WTC11 (cell line): ENCODE measurements at regions not wholly inside any gene's neighbourhood (a gene's known extent, or its start where the extent isn't known, plus 50 kb on each side); places are given as distances from the start of the nearest gene placed in this dataset.
"Not testable (repeated sequence)": the region's sequence is repeated elsewhere in the genome, so short reads cannot be mapped to it uniquely, and the experiment has no call there.

Source experiments
- ATAC-seq: fragments of 200-7000 bp; cut with Tn5 transposase; 2 replicates; pipeline ENCODE4 v1.10.0; 2021; ENCODE audit warnings: mild to moderate bottlenecking, moderate library complexity
- CTCF ChIA-PET: fragments of 300-600 bp; sonication (Branson Sonifier 250); formaldehyde crosslinking; loops from one replicate; lab custom pipeline; 2021; ENCODE audit warnings: antibody characterized with exemption; lab: Charles Lee
- POLR2A ChIA-PET: fragments of 350-600 bp; sonication (Branson Sonifier 250); formaldehyde crosslinking; loops from one replicate; lab custom pipeline; 2021; ENCODE audit warnings: antibody characterized with exemption; lab: Charles Lee
- DNase-seq: peaks from one replicate; pipeline ENCODE4 v3.0.0; 2021; ENCODE audit warnings: low spot score
- H3K27ac Mint-ChIP-seq: 2 replicates; pipeline ENCODE4 v1.8.0; 2021; ENCODE audit warnings: mixed read lengths
- H3K27me3 Mint-ChIP-seq: 2 replicates; pipeline ENCODE4 v1.8.0; 2021; ENCODE audit warnings: low read depth, mild to moderate bottlenecking, moderate library complexity, mixed read lengths
- H3K36me3 Mint-ChIP-seq: 2 replicates; pipeline ENCODE4 v1.8.0; 2021; ENCODE audit warnings: mixed read lengths
- H3K4me1 Mint-ChIP-seq: 2 replicates; pipeline ENCODE4 v1.8.0; 2022; ENCODE audit warnings: mixed read lengths
- H3K4me3 Mint-ChIP-seq: 2 replicates; pipeline ENCODE4 v1.8.0; 2021; ENCODE audit warnings: mild to moderate bottlenecking, moderate library complexity, mixed read lengths
- H3K9me3 Mint-ChIP-seq: 2 replicates; pipeline ENCODE4 v1.8.0; 2021; ENCODE audit warnings: mixed read lengths
- ATF2 ChIP-seq: sonication (generic); formaldehyde crosslinking; IDR thresholded peaks from 2 replicates; pipeline ENCODE4 v1.8.1; 2022; ENCODE audit warnings: low read depth, missing genetic modification reagents, borderline replicate concordance
- E2F1 ChIP-seq: sonication (generic); formaldehyde crosslinking; IDR thresholded peaks from 2 replicates; pipeline ENCODE4 v1.8.0; 2022; ENCODE audit warnings: mild to moderate bottlenecking, missing genetic modification reagents
- FOXK1 ChIP-seq: sonication (generic); formaldehyde crosslinking; IDR thresholded peaks from 2 replicates; pipeline ENCODE4 v1.8.0; 2022; ENCODE audit warnings: mild to moderate bottlenecking, moderate library complexity, missing genetic modification reagents
- GTF2I ChIP-seq: fragments of 250-450 bp; sonication (Bioruptor Pico); conservative IDR thresholded peaks from 2 replicates; pipeline ENCODE4 v1.4.0; 2021; ENCODE audit warnings: mild to moderate bottlenecking
- IRF1 ChIP-seq: sonication (generic); formaldehyde crosslinking; IDR thresholded peaks from 2 replicates; pipeline ENCODE4 v1.8.0; 2023; ENCODE audit warnings: missing genetic modification reagents
- IRF2 ChIP-seq: sonication (generic); formaldehyde crosslinking; IDR thresholded peaks from 2 replicates; pipeline ENCODE4 v1.8.0; 2022; ENCODE audit warnings: low read depth, missing genetic modification reagents, borderline replicate concordance
- JAZF1 ChIP-seq: fragments of 250-450 bp; sonication (Bioruptor Pico); IDR thresholded peaks from 2 replicates; pipeline ENCODE4 v1.9.0; 2021; ENCODE audit warnings: moderate library complexity, mild to moderate bottlenecking, inconsistent platforms
- MAX ChIP-seq: sonication (generic); formaldehyde crosslinking; IDR thresholded peaks from 2 replicates; pipeline ENCODE4 v1.8.0; 2022; ENCODE audit warnings: mild to moderate bottlenecking, missing genetic modification reagents
- NFATC4 ChIP-seq: fragments of 250-450 bp; sonication (Bioruptor Pico); IDR thresholded peaks from 2 replicates; pipeline ENCODE4 v1.9.0; 2021; ENCODE audit warnings: mild to moderate bottlenecking
- NFYB ChIP-seq: sonication (generic); formaldehyde crosslinking; conservative IDR thresholded peaks from 2 replicates; pipeline ENCODE4 v1.8.0; 2022; ENCODE audit warnings: low read depth, missing genetic modification reagents
- PRDM15 ChIP-seq: sonication (generic); formaldehyde crosslinking; IDR thresholded peaks from 2 replicates; pipeline ENCODE4 v1.8.0; 2022; ENCODE audit warnings: missing genetic modification reagents
- RORB ChIP-seq: fragments of 250-450 bp; sonication (Bioruptor Pico); IDR thresholded peaks from 2 replicates; pipeline ENCODE4 v1.9.0; 2021; ENCODE audit warnings: mild to moderate bottlenecking
- TEAD1 ChIP-seq: sonication (generic); formaldehyde crosslinking; IDR thresholded peaks from 2 replicates; pipeline ENCODE4 v1.8.0; 2022; ENCODE audit warnings: mild to moderate bottlenecking, missing genetic modification reagents
- TEAD4 ChIP-seq: sonication (generic); formaldehyde crosslinking; IDR thresholded peaks from 2 replicates; pipeline ENCODE4 v1.8.0; 2022; ENCODE audit warnings: mild to moderate bottlenecking, missing genetic modification reagents
- TP53 ChIP-seq: sonication (generic); formaldehyde crosslinking; IDR thresholded peaks from 2 replicates; pipeline ENCODE4 v1.8.1; 2023; ENCODE audit warnings: mild to moderate bottlenecking, missing genetic modification reagents
- USF1 ChIP-seq: sonication (generic); formaldehyde crosslinking; IDR thresholded peaks from 2 replicates; pipeline ENCODE4 v1.8.0; 2022; ENCODE audit warnings: mild to moderate bottlenecking, missing genetic modification reagents
- ZNF396 ChIP-seq: fragments of 250-450 bp; sonication (Bioruptor Pico); IDR thresholded peaks from 2 replicates; pipeline ENCODE4 v1.8.0; 2021; ENCODE audit warnings: mild to moderate bottlenecking, moderate library complexity, borderline replicate concordance
- ZNF416 ChIP-seq: fragments of 250-450 bp; sonication (Bioruptor Pico); IDR thresholded peaks from 2 replicates; pipeline ENCODE4 v1.9.0; 2021; ENCODE audit warnings: mild to moderate bottlenecking, inconsistent platforms
- ZSCAN18 ChIP-seq: fragments of 250-450 bp; sonication (Bioruptor Pico); IDR thresholded peaks from 2 replicates; pipeline ENCODE4 v2.1.2; 2022; ENCODE audit warnings: mild to moderate bottlenecking, moderate library complexity

GRCh38 chr7:145431834-145432233, 596.0 kb upstream of the TPK1 start:
- TF ChIP-seq TP53 (CRISPR knock-in tag): no peak
- TF ChIP-seq JAZF1 (CRISPR knock-in tag): no peak
- TF ChIP-seq ZSCAN18 (CRISPR knock-in tag): no peak
- no peak overlapping the region for H3K27ac Mint-ChIP-seq
- ChIA-PET CTCF (no interaction called here), POLR2A (no interaction called here)
- H3K9me3 Mint-ChIP-seq: peaks cover 24% of the 10 kb centered on the region
- H3K4me1 Mint-ChIP-seq: peaks cover 18% of the 10 kb centered on the region
- no peak for ATAC-seq
- H3K4me3 Mint-ChIP-seq: no peak overlapping the region
- H3K27me3 Mint-ChIP-seq: no peaks in the 10 kb centered on the region
- H3K36me3 Mint-ChIP-seq: 0 out of 2 replicates have a peak, but pooled peaks cover 1% of the 10 kb centered on the region
- no peak for DNase-seq

GRCh38 chr7:145418481-145418880, 582.6 kb upstream of the TPK1 start:
- ATAC-seq, H3K4me1 Mint-ChIP-seq, POLR2A ChIA-PET, H3K27me3 Mint-ChIP-seq, H3K4me3 Mint-ChIP-seq, H3K27ac Mint-ChIP-seq, DNase-seq, CTCF ChIA-PET: not testable (repeated sequence)
- Mint-ChIP-seq H3K36me3 (peaks cover 40% of the 10 kb centered on the region), H3K9me3 (peaks cover 72% of the 10 kb centered on the region)

- peaks cover 23% of the 10 kb centered on the region for H3K9me3 Mint-ChIP-seq
- DNase-seq (no peak), ATAC-seq (no peak)
- peaks cover 2% of the 10 kb centered on the region; the same call in 1 of the 2 replicates for H3K27me3 Mint-ChIP-seq
- ChIA-PET CTCF (no interaction called here), POLR2A (interaction anchor here (0.6 kb wide), 1 partner anchor 141 kb away, joined by 3 read pairs; no protein-coding TSS in a partner anchor)
- H3K4me1 Mint-ChIP-seq: peaks cover 15% of the 10 kb centered on the region
- H3K27ac Mint-ChIP-seq: peak overlapping the region; percentile 15; the same call in 1 of the 2 replicates
- TF ChIP-seq FOXK1 (CRISPR knock-in tag) (no peak), TEAD1 (CRISPR knock-in tag) (no peak), USF1 (CRISPR knock-in tag) (no peak), NFATC4 (CRISPR knock-in tag) (no peak), ZNF416 (CRISPR knock-in tag) (no peak), GTF2I (no peak), E2F1 (CRISPR knock-in tag) (no peak), IRF1 (CRISPR knock-in tag) (no peak), MAX (CRISPR knock-in tag) (no peak)
- no peak overlapping the region for H3K4me3 Mint-ChIP-seq
- peaks cover 15% of the 10 kb centered on the region for H3K36me3 Mint-ChIP-seq
Measured at GRCh38 chr7:145411066-145411465, 575.2 kb upstream of the TPK1 start.

GRCh38 chr7:145398758-145399157, 562.9 kb upstream of the TPK1 start:
- Mint-ChIP-seq H3K36me3 (peaks cover 19% of the 10 kb centered on the region), H3K9me3 (peaks cover 46% of the 10 kb centered on the region), H3K27me3 (no peaks in the 10 kb centered on the region; the same call in 1 of the 2 replicates), H3K4me3 (no peak overlapping the region), H3K4me1 (no peaks in the 10 kb centered on the region), H3K27ac (no peak overlapping the region)
- ChIA-PET CTCF (no interaction called here), POLR2A (no interaction called here)
- ATAC-seq (peak; percentile 26; the same call in 1 of the 2 replicates), DNase-seq (no peak)
- no peak for TF ChIP-seq NFYB (CRISPR knock-in tag)
- no peak for TF ChIP-seq IRF2 (CRISPR knock-in tag)
- TF ChIP-seq ATF2 (CRISPR knock-in tag): no peak
- TF ChIP-seq RORB (CRISPR knock-in tag): no peak
- no peak for TF ChIP-seq USF1 (CRISPR knock-in tag)
- TF ChIP-seq ZNF396 (CRISPR knock-in tag): no peak
- TF ChIP-seq TEAD4 (CRISPR knock-in tag): no peak
- no peak for TF ChIP-seq PRDM15 (CRISPR knock-in tag)
- no peak for TF ChIP-seq NFATC4 (CRISPR knock-in tag)
